Lung (tissue), 11 donors: ENCODE measurements at regions not wholly inside any gene's neighbourhood (a gene's known extent, or its start where the extent isn't known, plus 50 kb on each side); places are given as distances from the start of the nearest gene placed in this dataset.

Experiments
- ATAC-seq: fragments of 200-7000 bp; cut with Tn5 transposase; one replicate; pipeline ENCODE4 v1.9.1; 2020; ENCODE audit warnings: moderate number of reproducible peaks; ENCODE audit not compliant: insufficient read depth, low FRiP score
- DNase-seq, 3 donors: peaks; one replicate each; pipeline ENCODE4 v3.0.0-alpha.2; 2013 to 2017
- H3K27ac ChIP-seq, 2 donors: one replicate each; pipeline ENCODE4 v1.5.1; 2013; ENCODE audit warnings: mild to moderate bottlenecking in 2 of 2, moderate library complexity in 2 of 2, control low read depth in 1 of 2, inconsistent platforms in 1 of 2, low read depth in 1 of 2, low read length in 1 of 2
- H3K27me3 ChIP-seq, 3 donors: one replicate each; pipeline ENCODE4 v1.5.1; 2013; ENCODE audit warnings: low read length in 2 of 3; ENCODE audit not compliant: control insufficient read depth in 3 of 3, insufficient read depth in 3 of 3
- H3K36me3 ChIP-seq, 4 donors: one replicate each; pipeline ENCODE4 v1.5.1; 2013; ENCODE audit warnings: low read length in 4 of 4, mild to moderate bottlenecking in 1 of 4, moderate library complexity in 1 of 4; ENCODE audit not compliant: control insufficient read depth in 4 of 4, insufficient read depth in 4 of 4
- H3K4me1 ChIP-seq, 5 donors: one replicate each; pipeline ENCODE4 v1.5.1; 2013; ENCODE audit warnings: low read length in 5 of 5, mild to moderate bottlenecking in 2 of 5, moderate library complexity in 1 of 5; ENCODE audit not compliant: control insufficient read depth in 5 of 5, insufficient read depth in 5 of 5
- H3K4me3 ChIP-seq: one replicate; pipeline ENCODE4 v1.5.1; 2013; ENCODE audit warnings: mild to moderate bottlenecking, control low read depth, moderate library complexity
- H3K9ac ChIP-seq, 2 donors: one replicate each; pipeline ENCODE4 v1.5.1; 2013; ENCODE audit warnings: low read length in 2 of 2, control low read depth in 1 of 2; ENCODE audit not compliant: insufficient read depth in 1 of 2
- H3K9me3 ChIP-seq, 4 donors: one replicate each; pipeline ENCODE4 v1.5.1; 2013; ENCODE audit warnings: low read length in 3 of 4, mild to moderate bottlenecking in 1 of 4, moderate library complexity in 1 of 4; ENCODE audit not compliant: control insufficient read depth in 4 of 4, insufficient read depth in 3 of 4
- CTCF ChIP-seq: IDR thresholded peaks from 2 replicates; pipeline ENCODE4 v1.5.1; 2012; ENCODE audit warnings: mild to moderate bottlenecking; ENCODE audit errors: control extremely low read depth, extremely low read depth
- WGBS, 2 donors: extraction: QIAGEN DNeasy Blood & Tissue Kit; methylation state at CpG; one replicate each; pipeline ENCODE4 v1.1.7; 2013; 5-methylcytosine and 5-hydroxymethylcytosine counted together
- donor health status: control.
- donor health status: control.
- donor health status: Bipolar disorder and iron deficiency.
- donor health status: healthy.
- donor health status: DM: yes; HTN: yes; CAD: no.

- no peak for TF ChIP-seq CTCF
- Histone ChIP-seq H3K27me3 (no peaks in the 10 kb centered on the region), H3K4me1 (no peaks in the 10 kb centered on the region), H3K9ac (no peak overlapping the region), H3K4me3 (no peak overlapping the region), H3K36me3 (no peaks in the 10 kb centered on the region), H3K27ac (no peak overlapping the region), H3K9me3 (no peaks in the 10 kb centered on the region)
- DNase-seq (no peak), ATAC-seq (no peak)
- WGBS, 2 donors: 79 to 80% methylated on average over 3 of the region's 3 CpGs
Observed at GRCh38 chr4:25981749-25982148, 67.7 kb downstream of the SMIM20 start.

GRCh38 chr4:25982962-25983361, 68.9 kb downstream of the SMIM20 start:
- Histone ChIP-seq H3K27me3 (no peaks in the 10 kb centered on the region), H3K36me3 (no peaks in the 10 kb centered on the region), H3K9me3 (no peaks in the 10 kb centered on the region), H3K27ac (no peak overlapping the region), H3K9ac (no peak overlapping the region), H3K4me3 (no peak overlapping the region), H3K4me1 (peaks cover 0 to 5% (median 0%) of the 10 kb centered on the region in 5 donors)
- ATAC-seq: no peak
- no peak for DNase-seq
- 79 to 82% methylated on average over 7 of the region's 7 CpGs for WGBS, 2 donors
- TF ChIP-seq CTCF: no peak

- H3K27ac ChIP-seq: no peak overlapping the region
- no peak for TF ChIP-seq CTCF
- DNase-seq (no peak), ATAC-seq (no peak)
- peaks cover 0 to 5% (median 0%) of the 10 kb centered on the region in 5 donors for H3K4me1 ChIP-seq
- no peaks in the 10 kb centered on the region for H3K36me3 ChIP-seq
- WGBS, 2 donors: 81 to 87% methylated on average over 6 of the region's 6 CpGs
- no peak overlapping the region for H3K9ac ChIP-seq
- no peaks in the 10 kb centered on the region for H3K27me3 ChIP-seq
- H3K9me3 ChIP-seq: no peaks in the 10 kb centered on the region
- no peak overlapping the region for H3K4me3 ChIP-seq
Observed at GRCh38 chr4:25984266-25984665, 70.2 kb downstream of the SMIM20 start.

GRCh38 chr4:25984796-25985195, 70.8 kb downstream of the SMIM20 start:
- no peaks in the 10 kb centered on the region for H3K9me3 ChIP-seq
- TF ChIP-seq CTCF: no peak
- peaks cover 0 to 5% (median 0%) of the 10 kb centered on the region in 5 donors for H3K4me1 ChIP-seq
- H3K27ac ChIP-seq: no peak overlapping the region
- H3K4me3 ChIP-seq: no peak overlapping the region
- WGBS, 2 donors: 69 to 71% methylated on average over 5 of the region's 5 CpGs
- no peak for ATAC-seq
- H3K27me3 ChIP-seq: no peaks in the 10 kb centered on the region
- H3K36me3 ChIP-seq: no peaks in the 10 kb centered on the region
- DNase-seq: no peak
- no peak overlapping the region for H3K9ac ChIP-seq
